Stimulated activated CD8-positive, alpha-beta memory T cell treated with anti-CD3 and anti-CD28 coated beads, Interleukin-7, amount 100 ng/mL, for 48 hours (primary cell): ENCODE measurements at regions not wholly inside any gene's neighbourhood (a gene's known extent, or its start where the extent isn't known, plus 50 kb on each side); places are given as distances from the start of the nearest gene placed in this dataset.
"Not testable (repeated sequence)": the region's sequence is repeated elsewhere in the genome, so short reads cannot be mapped to it uniquely, and the experiment has no call there.

Experiments used
- DNase-seq, 2 donors: peaks; one replicate each; pipeline ENCODE4 v3.0.0-alpha.2; 2020; ENCODE audit warnings: low read depth in 1 of 2; ENCODE audit errors: extremely low read depth in 1 of 2

DNA sequence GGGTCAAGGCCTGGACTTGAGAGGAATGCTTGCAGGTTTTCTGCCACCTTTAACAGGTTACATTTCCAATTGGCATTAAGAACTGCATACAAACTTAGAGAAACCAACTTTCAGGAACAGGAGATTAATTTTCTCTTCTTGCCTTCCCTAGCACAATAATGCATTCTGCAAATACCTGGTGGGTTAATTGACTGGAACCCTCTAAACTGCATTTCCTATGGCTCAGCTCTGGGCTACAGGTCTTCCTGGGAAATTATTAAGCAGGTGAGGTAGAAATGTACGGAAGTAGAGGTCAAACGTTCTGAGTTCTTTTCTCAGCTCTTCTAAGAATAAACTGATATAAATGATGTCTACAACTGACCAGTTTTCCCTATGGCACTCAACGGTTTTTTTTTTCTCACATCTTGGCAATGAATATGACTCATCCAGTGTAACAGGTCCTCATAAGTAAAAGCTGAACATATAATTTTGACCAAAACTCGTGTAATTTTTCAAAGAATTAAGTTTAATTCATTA, 144.9 kb upstream of the PELI2 start:
- DNase-seq: no peak

DNA sequence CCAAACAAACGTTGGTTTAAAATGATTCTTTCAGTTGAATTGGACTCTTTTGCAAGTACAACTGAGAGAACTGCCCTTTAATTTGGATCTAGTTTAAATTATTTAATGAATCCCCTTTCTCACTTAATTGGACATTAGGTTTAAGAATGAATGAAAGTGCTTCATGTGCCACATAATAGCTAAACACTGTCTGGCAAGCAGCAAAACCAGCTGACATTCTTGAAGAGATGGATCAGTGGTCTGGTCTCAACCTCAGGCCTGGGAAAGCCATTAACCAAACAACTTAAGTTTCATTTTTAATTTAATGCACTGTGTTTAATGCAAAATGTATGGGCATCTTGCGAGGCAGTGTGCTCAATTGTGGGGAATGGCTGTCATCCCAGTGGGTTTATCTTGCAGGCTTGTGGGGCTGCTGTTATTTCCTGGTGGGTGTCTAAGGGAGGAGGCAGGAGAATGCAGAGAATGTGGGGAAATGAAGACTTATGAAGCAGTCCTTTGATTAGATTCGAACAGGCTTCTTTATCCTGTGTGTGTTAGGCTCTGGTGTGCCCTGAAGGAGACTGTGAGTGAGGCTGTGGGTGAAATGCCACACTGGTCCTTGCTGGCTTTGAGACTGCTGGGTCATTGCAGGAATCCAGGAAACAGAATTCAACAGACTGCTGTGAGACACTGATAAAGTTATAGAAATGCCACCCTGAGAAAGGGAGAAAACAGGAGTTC, 144.1 kb upstream of the PELI2 start:
- no peak for DNase-seq

DNA sequence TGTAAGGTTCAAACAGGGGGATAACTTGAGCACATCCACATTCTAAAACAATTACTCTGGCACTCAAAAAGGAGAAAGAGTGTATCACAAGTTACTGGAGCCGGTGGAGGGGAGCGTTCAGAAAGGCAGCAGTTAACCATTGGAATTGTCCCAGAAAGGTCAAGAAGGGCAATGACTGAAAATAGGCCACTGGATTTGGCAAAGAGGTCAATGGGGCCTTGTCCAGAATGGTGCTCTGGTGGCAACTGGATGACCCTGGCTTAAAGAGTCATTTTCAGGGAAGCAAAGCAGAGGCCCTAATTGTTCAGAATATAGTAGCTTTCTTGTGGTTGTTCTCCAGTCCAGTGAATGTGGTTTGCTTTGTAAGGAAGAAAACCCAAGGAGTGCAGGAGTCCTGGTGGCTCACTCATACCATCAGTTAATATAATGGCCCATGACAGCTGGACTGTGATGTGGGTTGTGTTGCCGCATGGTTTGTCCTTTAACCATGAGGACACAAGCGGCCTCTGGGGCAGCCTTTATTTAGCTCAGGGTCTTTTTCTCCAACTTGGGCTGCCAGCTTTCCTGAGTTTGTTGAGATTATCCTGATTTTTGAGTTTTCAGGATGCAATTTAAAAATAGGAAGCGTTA, 142.8 kb upstream of the PELI2 start:
- no peak for DNase-seq

DNA sequence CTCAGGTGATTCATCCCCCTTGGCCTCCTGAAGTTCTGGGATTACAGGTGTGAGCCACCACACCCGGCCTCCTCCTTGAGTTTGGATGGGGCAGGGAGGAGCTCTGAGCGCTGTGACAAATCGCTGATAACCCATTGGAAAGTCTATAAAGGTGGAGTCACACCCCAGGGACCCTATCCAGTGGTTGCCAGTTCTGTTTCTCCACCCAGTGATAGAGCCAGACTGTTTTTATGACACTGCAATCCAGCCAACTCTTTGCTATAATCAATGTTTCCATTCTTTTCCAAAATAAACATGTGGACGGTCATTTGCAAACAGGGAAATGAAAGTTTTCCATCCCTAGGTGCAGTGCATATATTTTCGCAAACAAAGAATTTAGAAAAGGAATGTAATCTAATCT, 142.0 kb upstream of the PELI2 start:
- no peak for DNase-seq

- no peak for DNase-seq
Measured at GRCh38 chr14:55976655-55977054, 141.6 kb upstream of the PELI2 start.

DNA sequence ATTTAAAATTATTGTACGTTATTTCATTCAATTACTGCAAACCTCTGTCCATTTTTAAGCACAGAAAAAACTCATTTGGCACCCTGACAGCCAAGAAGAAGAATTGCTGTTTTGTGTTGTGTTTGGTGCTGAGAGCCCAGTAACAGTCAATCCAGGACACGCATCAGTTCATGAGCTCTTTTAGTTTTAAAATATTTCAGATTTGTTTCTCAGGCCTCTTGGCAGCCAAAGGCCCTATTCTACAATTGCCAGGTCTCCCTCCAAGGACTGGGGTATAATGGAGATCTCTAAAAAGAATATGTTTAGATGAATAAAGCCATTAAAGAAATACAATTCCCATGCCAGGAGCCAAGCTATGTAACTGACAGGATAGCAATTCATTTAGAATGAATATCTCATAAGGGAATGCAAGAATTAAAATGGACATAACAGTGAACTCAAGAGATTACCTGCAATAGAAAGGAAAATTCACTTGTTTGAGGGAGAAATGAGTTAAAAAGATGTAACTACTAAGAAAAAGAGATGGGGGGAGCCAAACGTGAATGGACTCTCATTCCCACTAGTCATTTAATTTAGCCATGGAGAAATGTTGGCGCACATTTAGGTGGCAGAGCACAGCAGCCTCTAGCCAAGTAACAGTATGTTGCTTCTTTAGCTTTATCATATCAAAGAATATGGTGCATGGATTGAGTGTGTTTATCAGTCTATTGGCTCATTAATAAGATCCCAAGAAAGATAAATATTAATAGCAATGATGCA, 140.6 kb upstream of the PELI2 start:
- no peak for DNase-seq

- no peak for DNase-seq
Measured at GRCh38 chr14:55979096-55979495, 139.1 kb upstream of the PELI2 start.

DNA sequence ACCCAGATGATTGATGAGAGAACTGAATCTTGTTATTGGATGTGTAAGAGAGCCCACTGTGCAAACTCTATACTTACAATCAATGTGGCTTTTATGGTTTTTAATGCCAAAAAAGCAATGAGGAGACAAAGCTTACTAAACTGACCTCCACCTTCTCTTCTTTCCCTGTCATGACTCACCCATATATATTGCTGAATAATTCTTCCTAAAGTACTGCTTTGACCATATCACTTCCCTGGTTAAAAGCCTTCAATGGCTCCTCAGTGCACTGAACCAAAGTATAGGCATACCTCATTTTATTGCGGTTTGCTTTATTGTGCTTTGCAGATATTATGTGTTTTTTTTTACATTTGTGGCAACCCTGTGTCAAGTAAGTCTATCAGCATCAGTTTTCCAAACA, 138.4 kb upstream of the PELI2 start:
- no peak for DNase-seq

GRCh38 chr14:55980970-55981369, 137.2 kb upstream of the PELI2 start:
- DNase-seq: no peak

- no peak for DNase-seq
Measured at GRCh38 chr14:55986069-55986468, 132.1 kb upstream of the PELI2 start.

GRCh38 chr14:56000846-56001245, 117.4 kb upstream of the PELI2 start:
- no peak for DNase-seq

DNA sequence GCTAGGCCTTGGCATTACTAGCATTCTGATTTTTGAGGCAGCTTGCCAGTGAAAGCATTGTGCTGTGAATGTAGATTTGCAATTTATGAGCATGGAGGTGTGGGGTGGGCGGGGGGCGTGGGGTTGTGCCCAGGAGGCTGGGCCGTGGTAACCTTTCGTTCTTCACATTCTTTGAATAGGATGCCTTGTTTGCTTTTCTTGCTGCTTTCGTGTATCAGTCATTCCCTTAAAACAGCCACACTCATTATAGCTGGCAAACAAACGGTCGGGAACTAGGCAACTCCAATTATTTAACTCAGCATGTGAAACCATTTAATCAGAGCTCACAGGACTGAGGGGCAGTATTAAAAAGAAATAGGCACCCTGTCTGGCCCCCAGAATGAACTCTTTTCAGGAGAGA, 115.9 kb upstream of the PELI2 start:
- DNase-seq: no peak

- DNase-seq: peak; percentile 32 to 48
Measured at GRCh38 chr14:56002876-56003625, 115.2 kb upstream of the PELI2 start.

GRCh38 chr14:56004323-56004722, 113.9 kb upstream of the PELI2 start:
- DNase-seq: no peak

DNA sequence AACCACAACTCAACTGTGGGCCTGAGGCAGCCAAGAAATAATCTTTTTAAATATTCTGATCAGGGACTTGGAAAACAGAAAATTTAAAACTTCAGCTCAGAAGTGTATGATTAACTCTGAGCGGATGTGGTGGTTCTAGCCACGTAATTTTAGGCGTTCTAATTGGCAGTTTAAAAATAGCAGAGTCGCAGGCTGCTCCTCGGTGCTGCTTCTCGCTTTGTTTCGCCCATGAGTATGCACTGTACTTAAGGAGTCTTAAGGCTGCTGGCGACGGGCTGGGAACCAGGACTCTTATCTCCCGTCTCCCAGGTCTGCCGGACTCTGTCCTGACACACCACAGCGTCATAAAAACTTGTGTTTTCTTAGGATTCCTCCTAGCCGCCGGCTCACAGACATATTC, 113.4 kb upstream of the PELI2 start:
- peak in 1 of 2 donors; percentile 13 for DNase-seq

GRCh38 chr14:56005191-56006053, 112.8 kb upstream of the PELI2 start:
- no peak for DNase-seq

- not testable (repeated sequence) for DNase-seq
Measured at GRCh38 chr14:56007491-56007890, 110.7 kb upstream of the PELI2 start.

GRCh38 chr14:56008150-56008549, 110.1 kb upstream of the PELI2 start:
- no peak for DNase-seq

- not testable (repeated sequence) for DNase-seq
Measured at GRCh38 chr14:56008661-56009060, 109.5 kb upstream of the PELI2 start.

DNA sequence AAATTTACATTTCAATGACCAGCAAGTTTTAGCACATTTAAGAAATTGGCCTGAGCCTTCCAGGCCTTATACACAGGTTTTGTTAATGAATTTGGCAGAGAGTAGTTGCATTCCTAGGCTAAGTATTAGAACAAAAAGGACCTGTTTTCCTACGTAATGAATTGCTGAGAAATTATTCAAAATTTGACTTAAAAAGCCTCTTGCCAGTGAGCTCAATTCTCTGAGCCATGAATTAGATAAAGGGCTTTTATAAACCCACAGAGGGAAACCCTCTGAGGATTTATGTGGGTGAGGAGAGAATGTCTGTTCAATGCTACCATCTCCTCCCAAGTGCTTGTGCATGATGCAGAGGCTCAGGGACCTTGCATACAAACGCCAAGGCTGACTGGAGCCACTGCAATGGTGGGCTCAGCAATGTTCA, 94.5 kb upstream of the PELI2 start:
- no peak for DNase-seq
